ENCODE measurements at regions not wholly inside any gene's neighbourhood (a gene's known extent, or its start where the extent isn't known, plus 50 kb on each side); places are given as distances from the start of the nearest gene placed in this dataset.

- no peak for TF ChIP-seq RAD21 (conservative IDR thresholded peaks at IDR 0.05)
- Histone ChIP-seq H3K27me3 (ENCODE audit: insufficient read depth, low read depth, low read length) (no peaks in the 10 kb centered on the region), H3K4me3 (ENCODE audit: low read length) (no peak overlapping the region), H3K9me3 (ENCODE audit: low read length) (no peaks in the 10 kb centered on the region), H4K20me1 (ENCODE audit: insufficient read depth) (no peaks in the 10 kb centered on the region), H2AFZ (ENCODE audit: low read depth, low read length) (no peak overlapping the region), H3K9ac (ENCODE audit: low read length) (no peak overlapping the region), H3K27ac (ENCODE audit: low read length) (no peak overlapping the region), H3K36me3 (ENCODE audit: insufficient read depth, low read length) (no peaks in the 10 kb centered on the region), H3K9me2 (ENCODE audit: insufficient read depth, low read length) (no peaks in the 10 kb centered on the region), H3K4me2 (ENCODE audit: low read length) (no peak overlapping the region), H3F3A (ENCODE audit: insufficient read depth, low read length, poor library complexity, severe bottlenecking) (no peaks in the 10 kb centered on the region), H3K79me2 (replicated peaks; ENCODE audit: insufficient read depth, low read length) (no peaks in the 10 kb centered on the region)
Observed at GRCh38 chr10:129136074-129136473, 331.0 kb upstream of the MGMT start.

GRCh38 chr10:129136951-129137350 is 330.1 kb upstream of the MGMT start:
- Histone ChIP-seq H3K36me3 (ENCODE audit: insufficient read depth, low read length) (no peaks in the 10 kb centered on the region), H3K9ac (ENCODE audit: low read length) (no peak overlapping the region), H3K4me3 (ENCODE audit: low read length) (no peak overlapping the region), H3K9me2 (ENCODE audit: insufficient read depth, low read length) (no peaks in the 10 kb centered on the region), H3K27ac (ENCODE audit: low read length) (no peak overlapping the region), H2AFZ (ENCODE audit: low read depth, low read length) (no peak overlapping the region), H3K79me2 (replicated peaks; ENCODE audit: insufficient read depth, low read length) (no peaks in the 10 kb centered on the region), H3F3A (ENCODE audit: insufficient read depth, low read length, poor library complexity, severe bottlenecking) (no peaks in the 10 kb centered on the region), H4K20me1 (ENCODE audit: insufficient read depth) (no peaks in the 10 kb centered on the region), H3K9me3 (ENCODE audit: low read length) (no peaks in the 10 kb centered on the region), H3K4me2 (ENCODE audit: low read length) (no peak overlapping the region), H3K27me3 (ENCODE audit: insufficient read depth, low read depth, low read length) (no peaks in the 10 kb centered on the region)
- TF ChIP-seq POLR2AphosphoS5 (IDR thresholded peaks at IDR 0.05) (no peak), REST (IDR thresholded peaks at IDR 0.05; ENCODE audit: borderline replicate concordance) (no peak), SMC3 (conservative IDR thresholded peaks at IDR 0.05; ENCODE audit: poor library complexity) (no peak), CTCF (IDR thresholded peaks at IDR 0.05; ENCODE audit: poor library complexity, severe bottlenecking) (no peak), EZH2 (IDR thresholded peaks at IDR 0.05; ENCODE audit: borderline replicate concordance, insufficient read depth, low read length, poor library complexity, severe bottlenecking) (no peak), TAF1 (IDR thresholded peaks at IDR 0.05; ENCODE audit: low read depth) (no peak), EP300 (conservative IDR thresholded peaks at IDR 0.05; ENCODE audit: poor library complexity, severe bottlenecking) (no peak), MXI1 (conservative IDR thresholded peaks at IDR 0.05; ENCODE audit: poor library complexity, severe bottlenecking) (no peak), RAD21 (conservative IDR thresholded peaks at IDR 0.05) (no peak)
